ENCODE measurements at regions not wholly inside any gene's neighbourhood (a gene's known extent, or its start where the extent isn't known, plus 50 kb on each side); places are given as distances from the start of the nearest gene placed in this dataset.
"Not testable (repeated sequence)": the region's sequence is repeated elsewhere in the genome, so short reads cannot be mapped to it uniquely, and the experiment has no call there.

GRCh38 chr9:135186248-135187164 is 99.0 kb downstream of the OLFM1 start:
- H3K27me3 Mint-ChIP-seq (ENCODE audit: low read depth) = no peaks in the 10 kb centered on the region
- H3K27ac Mint-ChIP-seq = no peak overlapping the region
- no peak overlapping the region for H3K4me3 Mint-ChIP-seq
- peaks cover 2% of the 10 kb centered on the region for H3K4me1 Mint-ChIP-seq (ENCODE audit: low read depth)
- no peaks in the 10 kb centered on the region for H3K9me3 Mint-ChIP-seq
- no peaks in the 10 kb centered on the region for H3K36me3 Mint-ChIP-seq (ENCODE audit: low read depth)

GRCh38 chr9:135187365-135187764 is 99.9 kb downstream of the OLFM1 start:
- H3K27ac Mint-ChIP-seq = no peak overlapping the region
- H3K27me3 Mint-ChIP-seq (ENCODE audit: low read depth) = no peaks in the 10 kb centered on the region
- no peak overlapping the region for H3K4me3 Mint-ChIP-seq
- H3K4me1 Mint-ChIP-seq (ENCODE audit: low read depth) = peaks cover 2% of the 10 kb centered on the region
- no peaks in the 10 kb centered on the region for H3K36me3 Mint-ChIP-seq (ENCODE audit: low read depth)
- H3K9me3 Mint-ChIP-seq = no peaks in the 10 kb centered on the region

- Mint-ChIP-seq H3K27me3 (ENCODE audit: low read depth) (no peaks in the 10 kb centered on the region), H3K9me3 (no peaks in the 10 kb centered on the region), H3K36me3 (ENCODE audit: low read depth) (no peaks in the 10 kb centered on the region), H3K27ac (no peak overlapping the region), H3K4me3 (no peak overlapping the region), H3K4me1 (ENCODE audit: low read depth) (peaks cover 2% of the 10 kb centered on the region)
Observed at GRCh38 chr9:135188681-135189151, 101.2 kb downstream of the OLFM1 start.

GRCh38 chr9:135189497-135189896 is 102.0 kb downstream of the OLFM1 start:
- Mint-ChIP-seq H3K4me3 (no peak overlapping the region), H3K27me3 (ENCODE audit: low read depth) (no peaks in the 10 kb centered on the region), H3K27ac (no peak overlapping the region), H3K9me3 (no peaks in the 10 kb centered on the region), H3K36me3 (ENCODE audit: low read depth) (no peaks in the 10 kb centered on the region), H3K4me1 (ENCODE audit: low read depth) (peaks cover 2% of the 10 kb centered on the region)

- H3K27me3 Mint-ChIP-seq (ENCODE audit: low read depth) = no peaks in the 10 kb centered on the region
- H3K36me3 Mint-ChIP-seq (ENCODE audit: low read depth) = no peaks in the 10 kb centered on the region
- H3K27ac Mint-ChIP-seq = no peak overlapping the region
- H3K9me3 Mint-ChIP-seq = no peaks in the 10 kb centered on the region
- H3K4me1 Mint-ChIP-seq (ENCODE audit: low read depth) = peaks cover 2% of the 10 kb centered on the region
- H3K4me3 Mint-ChIP-seq = no peak overlapping the region
Observed at GRCh38 chr9:135190789-135191577, 103.5 kb downstream of the OLFM1 start.

- Mint-ChIP-seq H3K27ac (no peak overlapping the region), H3K36me3 (ENCODE audit: low read depth) (no peaks in the 10 kb centered on the region), H3K4me3 (no peak overlapping the region), H3K9me3 (peaks cover 6% of the 10 kb centered on the region), H3K4me1 (ENCODE audit: low read depth) (peaks cover 2% of the 10 kb centered on the region), H3K27me3 (ENCODE audit: low read depth) (no peaks in the 10 kb centered on the region)
Observed at GRCh38 chr9:135192686-135193085, 105.2 kb downstream of the OLFM1 start.

GRCh38 chr9:135195975-135196374 is 108.5 kb downstream of the OLFM1 start:
- not testable (repeated sequence) for H3K27ac Mint-ChIP-seq; H3K36me3 Mint-ChIP-seq (ENCODE audit: low read depth); H3K9me3 Mint-ChIP-seq; H3K27me3 Mint-ChIP-seq (ENCODE audit: low read depth); H3K4me3 Mint-ChIP-seq; H3K4me1 Mint-ChIP-seq (ENCODE audit: low read depth)

GRCh38 chr9:135196474-135196873 is 109.0 kb downstream of the OLFM1 start:
- Mint-ChIP-seq H3K27me3 (ENCODE audit: low read depth) (peaks cover 4% of the 10 kb centered on the region), H3K4me1 (ENCODE audit: low read depth) (no peaks in the 10 kb centered on the region), H3K4me3 (no peak overlapping the region), H3K27ac (peak overlapping the region; percentile 68), H3K9me3 (peaks cover 6% of the 10 kb centered on the region), H3K36me3 (ENCODE audit: low read depth) (no peaks in the 10 kb centered on the region)

GRCh38 chr9:135198144-135198543 is 110.7 kb downstream of the OLFM1 start:
- no peaks in the 10 kb centered on the region for H3K36me3 Mint-ChIP-seq (ENCODE audit: low read depth)
- no peaks in the 10 kb centered on the region for H3K4me1 Mint-ChIP-seq (ENCODE audit: low read depth)
- H3K27me3 Mint-ChIP-seq (ENCODE audit: low read depth) = peaks cover 4% of the 10 kb centered on the region
- H3K9me3 Mint-ChIP-seq = peaks cover 6% of the 10 kb centered on the region
- no peak overlapping the region for H3K4me3 Mint-ChIP-seq
- H3K27ac Mint-ChIP-seq = no peak overlapping the region

GRCh38 chr9:135198586-135199285 is 111.3 kb downstream of the OLFM1 start:
- no peak overlapping the region for H3K4me3 Mint-ChIP-seq
- no peaks in the 10 kb centered on the region for H3K4me1 Mint-ChIP-seq (ENCODE audit: low read depth)
- no peaks in the 10 kb centered on the region for H3K36me3 Mint-ChIP-seq (ENCODE audit: low read depth)
- no peak overlapping the region for H3K27ac Mint-ChIP-seq
- H3K9me3 Mint-ChIP-seq = peaks cover 6% of the 10 kb centered on the region
- peaks cover 4% of the 10 kb centered on the region for H3K27me3 Mint-ChIP-seq (ENCODE audit: low read depth)

GRCh38 chr9:135199489-135199888 is 112.0 kb downstream of the OLFM1 start:
- Mint-ChIP-seq H3K27ac (no peak overlapping the region), H3K4me3 (no peak overlapping the region), H3K4me1 (ENCODE audit: low read depth) (no peaks in the 10 kb centered on the region), H3K27me3 (ENCODE audit: low read depth) (peaks cover 4% of the 10 kb centered on the region), H3K36me3 (ENCODE audit: low read depth) (no peaks in the 10 kb centered on the region), H3K9me3 (peaks cover 6% of the 10 kb centered on the region)

GRCh38 chr9:135201711-135202110 is 114.2 kb downstream of the OLFM1 start:
- peaks cover 5% of the 10 kb centered on the region for H3K9me3 Mint-ChIP-seq
- H3K4me1 Mint-ChIP-seq (ENCODE audit: low read depth) = no peaks in the 10 kb centered on the region
- H3K27me3 Mint-ChIP-seq (ENCODE audit: low read depth) = peaks cover 4% of the 10 kb centered on the region
- no peak overlapping the region for H3K27ac Mint-ChIP-seq
- H3K4me3 Mint-ChIP-seq = no peak overlapping the region
- no peaks in the 10 kb centered on the region for H3K36me3 Mint-ChIP-seq (ENCODE audit: low read depth)

- Mint-ChIP-seq H3K36me3 (ENCODE audit: low read depth) (no peaks in the 10 kb centered on the region), H3K4me1 (ENCODE audit: low read depth) (no peaks in the 10 kb centered on the region), H3K27me3 (ENCODE audit: low read depth) (no peaks in the 10 kb centered on the region), H3K9me3 (no peaks in the 10 kb centered on the region), H3K27ac (no peak overlapping the region), H3K4me3 (no peak overlapping the region)
Observed at GRCh38 chr9:135204177-135204576, 116.7 kb downstream of the OLFM1 start.

GRCh38 chr9:135209136-135209535 is 121.7 kb downstream of the OLFM1 start:
- no peaks in the 10 kb centered on the region for H3K4me1 Mint-ChIP-seq (ENCODE audit: low read depth)
- no peak overlapping the region for H3K4me3 Mint-ChIP-seq
- H3K9me3 Mint-ChIP-seq = peaks cover 4% of the 10 kb centered on the region
- no peak overlapping the region for H3K27ac Mint-ChIP-seq
- no peaks in the 10 kb centered on the region for H3K36me3 Mint-ChIP-seq (ENCODE audit: low read depth)
- no peaks in the 10 kb centered on the region for H3K27me3 Mint-ChIP-seq (ENCODE audit: low read depth)

Measured in T-helper 1 cell treated with Interleukin-12 subunit alpha and Interleukin-12 subunit beta and Interleukin-4 antibody, amounts not matched to agents 30 μg/mL and 1 μg/mL, for 36 hours (primary cell).